SU-DHL-6 (cell line): ENCODE measurements at regions not wholly inside any gene's neighbourhood (a gene's known extent, or its start where the extent isn't known, plus 50 kb on each side); places are given as distances from the start of the nearest gene placed in this dataset.

Experiments
- H2AFZ ChIP-seq: fragments of 200-600 bp; sonication (generic); 2 replicates; pipeline ENCODE4 v1.6.1; 2014; ENCODE audit warnings: low read depth, mild to moderate bottlenecking, moderate library complexity, mixed read lengths, antibody characterized with exemption, low read length; ENCODE audit not compliant: severe bottlenecking
- H3F3A ChIP-seq: fragments of 200-600 bp; shearing (Covaris generic); 2 replicates; pipeline ENCODE4 v1.6.0; 2016; ENCODE audit warnings: antibody characterized with exemption, mild to moderate bottlenecking; ENCODE audit not compliant: insufficient read depth
- H3K27ac ChIP-seq: fragments of 200-600 bp; sonication (generic); 2 replicates; pipeline ENCODE4 v1.5.1; 2016; ENCODE audit warnings: low read depth, mild to moderate bottlenecking, low read length, moderate library complexity, mixed read lengths
- H3K27me3 ChIP-seq: fragments of 200-600 bp; sonication (generic), shearing (Covaris generic); 2 replicates; pipeline ENCODE4 v1.6.0; 2014; ENCODE audit warnings: mild to moderate bottlenecking, low read length
- H3K36me3 ChIP-seq: fragments of 200-600 bp; sonication (generic); 2 replicates; pipeline ENCODE4 v1.6.1; 2014; ENCODE audit warnings: mild to moderate bottlenecking, low read length, mixed read lengths
- H3K4me2 ChIP-seq: fragments of 300-600, 200-600 bp; shearing (Covaris generic), sonication (generic); 2 replicates; pipeline ENCODE4 v1.6.0; 2014; ENCODE audit warnings: low read length, low read depth, mild to moderate bottlenecking; ENCODE audit not compliant: poor library complexity, severe bottlenecking
- H3K4me3 ChIP-seq: fragments of 200-600 bp; sonication (generic); 2 replicates; pipeline ENCODE4 v1.5.1; 2014; ENCODE audit warnings: antibody characterized with exemption, low read length, mild to moderate bottlenecking, mixed read lengths; ENCODE audit not compliant: insufficient read depth, poor library complexity, severe bottlenecking
- H3K79me2 ChIP-seq: fragments of 200-600 bp; sonication (generic); 2 replicates; pipeline ENCODE4 v1.6.1; 2014; ENCODE audit warnings: mild to moderate bottlenecking, low read length, moderate library complexity; ENCODE audit not compliant: insufficient read depth
- H3K9ac ChIP-seq: fragments of 200-600 bp; sonication (generic); 2 replicates; pipeline ENCODE4 v1.7.0; 2014; ENCODE audit warnings: mild to moderate bottlenecking, low read length
- H3K9me2 ChIP-seq: fragments of 200-600 bp; sonication (generic); replicated peaks from 2 replicates; pipeline ENCODE4 v1.6.1; 2014; ENCODE audit warnings: low read length; ENCODE audit not compliant: insufficient read depth
- H3K9me3 ChIP-seq: fragments of 200-600 bp; sonication (generic); 2 replicates; pipeline ENCODE4 v1.6.1; 2014; ENCODE audit warnings: low read length, mixed read lengths; ENCODE audit not compliant: insufficient read depth
- H4K20me1 ChIP-seq: fragments of 200-600 bp; sonication (generic); 2 replicates; pipeline ENCODE4 v1.6.1; 2014; ENCODE audit warnings: low read depth, mild to moderate bottlenecking, antibody characterized with exemption, low read length, moderate library complexity, mixed read lengths
- EZH2phosphoT487 ChIP-seq: fragments of 200-600 bp; sonication (generic), shearing (Covaris generic); conservative IDR thresholded peaks from 2 replicates; pipeline ENCODE4 v1.6.1; 2018; ENCODE audit warnings: mild to moderate bottlenecking, antibody characterized with exemption, low read length, moderate library complexity, mixed read lengths
- TF ChIP-seq, protein P1 (sequence below): fragments of 200-600 bp; sonication (generic); IDR thresholded peaks from one replicate; pipeline ENCODE4 v1.5.1; 2017; ENCODE audit warnings: antibody characterized with exemption, mild to moderate bottlenecking, low read length, moderate library complexity; ENCODE audit not compliant: insufficient read depth, poor library complexity, severe bottlenecking

DNA sequence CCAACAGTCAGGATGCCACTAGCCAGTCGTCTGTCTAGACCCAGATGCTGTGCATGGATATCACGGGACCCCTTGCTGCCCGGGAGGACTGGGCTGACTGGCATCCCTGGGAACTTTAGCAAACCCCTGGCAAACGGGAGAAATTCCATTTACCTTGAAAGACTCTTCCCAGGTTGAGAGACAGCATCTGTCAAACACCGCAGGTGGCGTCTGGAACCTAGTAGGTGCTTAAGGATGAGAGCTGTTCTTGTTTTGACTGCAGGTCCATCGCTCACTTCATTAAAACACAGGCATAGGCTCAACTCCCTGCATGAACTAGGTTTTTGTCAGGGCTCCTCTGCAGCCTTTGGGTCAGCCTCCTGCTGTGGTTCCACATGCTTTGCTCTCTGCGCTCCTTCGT, 546.3 kb downstream of the BCL11B start:
- no peaks in the 10 kb centered on the region for H4K20me1 ChIP-seq
- H3K4me3 ChIP-seq, result no peak overlapping the region
- TF ChIP-seq, protein P1, sequence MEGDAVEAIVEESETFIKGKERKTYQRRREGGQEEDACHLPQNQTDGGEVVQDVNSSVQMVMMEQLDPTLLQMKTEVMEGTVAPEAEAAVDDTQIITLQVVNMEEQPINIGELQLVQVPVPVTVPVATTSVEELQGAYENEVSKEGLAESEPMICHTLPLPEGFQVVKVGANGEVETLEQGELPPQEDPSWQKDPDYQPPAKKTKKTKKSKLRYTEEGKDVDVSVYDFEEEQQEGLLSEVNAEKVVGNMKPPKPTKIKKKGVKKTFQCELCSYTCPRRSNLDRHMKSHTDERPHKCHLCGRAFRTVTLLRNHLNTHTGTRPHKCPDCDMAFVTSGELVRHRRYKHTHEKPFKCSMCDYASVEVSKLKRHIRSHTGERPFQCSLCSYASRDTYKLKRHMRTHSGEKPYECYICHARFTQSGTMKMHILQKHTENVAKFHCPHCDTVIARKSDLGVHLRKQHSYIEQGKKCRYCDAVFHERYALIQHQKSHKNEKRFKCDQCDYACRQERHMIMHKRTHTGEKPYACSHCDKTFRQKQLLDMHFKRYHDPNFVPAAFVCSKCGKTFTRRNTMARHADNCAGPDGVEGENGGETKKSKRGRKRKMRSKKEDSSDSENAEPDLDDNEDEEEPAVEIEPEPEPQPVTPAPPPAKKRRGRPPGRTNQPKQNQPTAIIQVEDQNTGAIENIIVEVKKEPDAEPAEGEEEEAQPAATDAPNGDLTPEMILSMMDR, result no peak
- no peak for TF ChIP-seq EZH2phosphoT487
- no peak overlapping the region for H3K27ac ChIP-seq
- H3K9me3 ChIP-seq, result no peaks in the 10 kb centered on the region
- no peaks in the 10 kb centered on the region for H3K27me3 ChIP-seq
- H3K9ac ChIP-seq, result no peak overlapping the region
- H3K9me2 ChIP-seq, result no peaks in the 10 kb centered on the region
- H3K36me3 ChIP-seq, result no peaks in the 10 kb centered on the region
- no peak overlapping the region for H3K4me2 ChIP-seq
- H2AFZ ChIP-seq, result no peak overlapping the region
- H3K79me2 ChIP-seq, result no peaks in the 10 kb centered on the region
- H3F3A ChIP-seq, result no peaks in the 10 kb centered on the region

DNA sequence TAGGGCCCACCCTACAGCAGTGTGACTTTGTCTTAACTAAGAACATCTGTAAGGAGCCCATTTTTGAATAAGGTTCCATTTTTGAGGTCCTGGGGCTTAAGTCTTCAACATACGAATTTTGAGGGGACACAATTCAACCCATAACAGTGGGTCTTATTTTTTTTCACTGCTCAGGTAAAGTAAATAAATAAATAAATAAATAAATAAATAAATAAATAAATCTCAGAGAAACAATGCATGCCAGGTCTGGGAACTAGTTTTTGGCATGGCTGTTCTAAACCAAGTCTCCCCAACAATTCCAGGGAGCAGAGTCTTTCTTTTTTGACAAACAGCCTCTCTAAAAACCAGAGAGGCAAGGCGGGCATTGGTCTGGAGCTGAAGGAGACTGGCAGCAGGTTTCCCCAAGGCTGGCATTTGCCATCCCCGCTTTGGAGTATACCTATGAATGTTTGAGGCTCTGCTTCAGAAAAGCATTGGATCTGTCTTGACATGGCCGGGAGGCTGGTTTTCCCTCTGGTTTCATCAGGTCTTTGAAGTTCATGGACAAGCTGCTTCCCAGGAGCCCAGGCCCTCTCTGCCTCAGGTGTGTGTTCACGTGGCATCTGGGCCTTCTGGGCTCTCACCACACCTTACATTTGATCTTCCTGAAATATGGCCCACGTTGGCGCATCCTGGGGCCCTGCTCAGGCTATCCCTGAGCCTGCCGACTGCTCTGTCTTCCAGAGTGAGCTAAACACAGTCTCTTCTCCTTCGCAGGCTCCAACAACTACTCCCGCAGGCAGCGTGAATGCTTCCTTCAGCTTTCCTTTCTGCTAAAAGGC, 545.2 kb downstream of the BCL11B start:
- Histone ChIP-seq H3K4me2 (no peak overlapping the region), H3K36me3 (no peaks in the 10 kb centered on the region), H3K27me3 (no peaks in the 10 kb centered on the region), H3K27ac (no peak overlapping the region), H3K9me3 (no peaks in the 10 kb centered on the region), H3K9ac (no peak overlapping the region), H3K9me2 (no peaks in the 10 kb centered on the region), H3F3A (no peaks in the 10 kb centered on the region), H3K4me3 (no peak overlapping the region), H3K79me2 (no peaks in the 10 kb centered on the region), H4K20me1 (no peaks in the 10 kb centered on the region), H2AFZ (no peak overlapping the region)
- TF ChIP-seq, protein P1, result no peak
- TF ChIP-seq EZH2phosphoT487, result no peak

DNA sequence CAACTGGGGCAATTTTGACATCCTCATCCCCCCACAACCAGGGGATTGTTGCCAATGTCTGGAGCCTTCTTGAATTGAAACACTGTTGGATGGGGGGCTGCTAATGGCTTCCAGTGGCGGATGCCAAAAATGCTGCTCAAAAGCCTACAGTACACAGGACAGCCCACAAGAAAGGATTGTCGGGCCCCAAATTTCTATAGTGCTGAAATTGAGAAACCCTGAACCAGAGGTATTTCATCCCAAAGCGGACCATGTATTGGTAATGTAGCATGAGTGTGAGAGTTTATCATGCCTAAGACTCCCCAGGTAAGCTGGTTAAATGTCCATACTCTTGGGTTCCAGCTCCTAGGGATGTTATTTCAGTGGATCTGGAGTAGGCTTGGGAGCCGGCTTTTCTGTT, 544.0 kb downstream of the BCL11B start:
- H2AFZ ChIP-seq, result no peak overlapping the region
- no peak overlapping the region for H3K4me3 ChIP-seq
- H3K9ac ChIP-seq, result no peak overlapping the region
- no peaks in the 10 kb centered on the region for H3F3A ChIP-seq
- H3K27me3 ChIP-seq, result no peaks in the 10 kb centered on the region
- no peaks in the 10 kb centered on the region for H3K79me2 ChIP-seq
- H3K36me3 ChIP-seq, result no peaks in the 10 kb centered on the region
- no peaks in the 10 kb centered on the region for H3K9me2 ChIP-seq
- H3K27ac ChIP-seq, result no peak overlapping the region
- no peaks in the 10 kb centered on the region for H3K9me3 ChIP-seq
- H3K4me2 ChIP-seq, result no peak overlapping the region
- TF ChIP-seq EZH2phosphoT487, result no peak
- TF ChIP-seq, protein P1, result no peak
- H4K20me1 ChIP-seq, result no peaks in the 10 kb centered on the region
